Stimulated activated CD4-positive, alpha-beta T cell treated with anti-CD3 and anti-CD28 coated beads, Interleukin-2, amount 100 ng/mL, for 24 hours (primary cell): ENCODE measurements at regions not wholly inside any gene's neighbourhood (a gene's known extent, or its start where the extent isn't known, plus 50 kb on each side); places are given as distances from the start of the nearest gene placed in this dataset.
"Not testable (repeated sequence)": the region's sequence is repeated elsewhere in the genome, so short reads cannot be mapped to it uniquely, and the experiment has no call there.

ENCODE experiments used
- DNase-seq, 2 donors: peaks; one replicate each; pipeline ENCODE4 v3.0.0-alpha.2; 2020

GRCh38 chr1:58941471-58942289 is 157.8 kb upstream of the JUN start:
- DNase-seq = no peak

DNA sequence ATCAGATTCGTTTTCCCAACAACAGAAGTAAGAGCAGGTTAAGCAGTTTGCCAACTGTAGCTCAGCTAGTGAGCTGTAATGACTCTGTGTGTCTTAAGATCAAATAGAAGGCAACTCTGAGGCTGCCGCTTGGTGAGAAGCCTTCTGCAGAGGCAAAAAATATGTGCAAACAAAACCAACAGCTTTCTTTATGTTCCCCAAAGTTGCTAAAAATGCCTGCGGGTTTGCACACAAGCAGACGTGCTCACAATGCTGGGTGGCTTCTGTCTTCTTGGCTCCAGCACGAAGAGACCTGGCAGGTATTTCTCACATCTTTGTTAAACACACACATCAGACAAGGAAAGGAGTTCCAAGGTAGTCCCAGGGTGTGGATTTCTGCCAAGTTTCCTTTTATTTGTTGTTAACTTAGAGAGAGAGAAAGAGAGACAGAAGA is 158.9 kb upstream of the JUN start:
- no peak for DNase-seq

GRCh38 chr1:58943776-58944175 is 159.9 kb upstream of the JUN start:
- no peak for DNase-seq

DNA sequence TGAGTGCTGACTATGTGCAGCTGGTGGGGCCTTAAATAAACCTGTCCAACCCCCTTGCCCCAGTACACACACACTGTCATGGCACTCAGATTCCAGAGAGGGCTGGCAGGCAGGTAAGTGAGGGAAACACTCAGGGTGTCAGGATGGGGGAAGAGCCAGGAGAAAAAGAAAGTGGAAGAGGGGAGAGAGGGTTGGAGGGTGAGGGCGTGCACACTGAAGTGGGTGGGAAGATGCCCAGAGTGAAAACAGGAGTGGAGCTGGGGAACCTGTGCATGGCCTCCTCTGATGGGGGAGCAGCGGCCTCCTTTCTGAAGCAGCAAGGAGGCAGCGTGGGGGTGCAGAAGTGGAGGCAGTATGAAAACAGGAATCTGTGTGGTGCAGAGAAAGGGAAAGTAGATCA is 160.6 kb upstream of the JUN start:
- no peak for DNase-seq

DNA sequence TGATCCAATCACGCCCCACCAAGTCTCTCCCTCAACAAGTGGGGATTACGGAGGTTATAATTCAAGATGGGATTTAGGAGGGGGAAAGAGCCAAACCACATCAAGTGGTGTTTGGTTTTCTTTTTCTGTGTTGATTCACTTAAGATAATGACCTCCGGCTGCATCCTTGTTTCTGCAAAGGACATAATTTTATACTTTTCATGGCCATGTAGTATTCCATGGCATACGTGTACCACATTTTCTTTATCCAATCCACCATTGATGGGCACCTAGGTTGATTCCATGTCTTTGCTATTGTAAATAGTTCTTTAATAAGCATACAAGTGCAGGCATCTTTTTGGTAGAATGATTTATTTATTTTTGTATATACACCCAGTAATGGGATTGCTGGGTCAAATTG is 162.5 kb upstream of the JUN start:
- no peak for DNase-seq

DNA sequence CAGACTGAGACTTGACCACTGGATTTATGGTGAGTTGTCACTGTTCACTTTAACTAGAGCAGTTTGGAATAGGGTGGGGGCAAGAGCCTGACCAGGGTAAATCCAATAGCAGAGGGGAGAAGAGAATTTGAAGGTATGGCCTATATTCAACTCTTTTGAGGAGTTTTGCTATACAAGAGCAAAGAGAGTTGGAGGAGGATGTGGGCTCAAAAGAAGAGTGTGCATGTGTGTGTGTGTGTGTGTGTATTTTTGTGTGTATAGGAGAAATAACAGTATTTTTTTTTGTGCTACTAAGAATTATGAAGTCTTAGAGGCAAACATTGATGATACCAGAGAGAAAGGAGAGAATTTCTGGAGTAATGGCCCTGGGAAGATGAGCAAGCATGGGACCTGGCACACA is 164.8 kb upstream of the JUN start:
- DNase-seq = no peak

DNA sequence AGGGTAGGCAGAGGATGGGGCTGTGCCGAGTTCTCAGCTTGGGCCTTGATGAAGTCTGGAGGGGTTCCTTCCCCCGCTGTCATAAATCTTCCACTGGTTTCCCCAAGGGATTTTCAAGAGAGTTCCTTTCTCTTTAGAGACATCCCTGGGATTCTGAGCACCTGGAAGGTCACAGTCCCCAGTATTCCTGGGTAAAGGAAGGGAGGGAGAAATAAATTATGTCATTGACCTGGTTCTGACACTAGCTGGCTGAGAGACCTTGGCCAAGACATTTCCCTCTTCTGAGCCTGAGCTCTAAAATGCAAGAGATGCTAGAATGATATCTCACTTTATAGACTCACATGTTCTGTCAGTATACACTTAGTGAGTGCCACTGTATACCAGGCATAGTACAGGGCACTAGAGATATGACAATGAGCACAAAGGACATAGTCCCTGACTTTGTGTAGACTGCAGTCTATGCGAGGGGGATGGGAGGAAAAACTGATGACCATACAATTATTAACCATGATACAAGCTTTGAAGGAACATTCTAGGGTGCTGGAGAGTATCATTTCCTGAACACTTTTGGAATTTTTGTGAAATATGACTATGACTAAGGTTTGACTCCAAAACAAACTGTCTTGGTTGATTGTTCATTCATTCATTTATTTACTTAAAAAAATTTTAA is 165.8 kb upstream of the JUN start:
- DNase-seq = no peak

GRCh38 chr1:58950897-58951296 is 167.1 kb upstream of the JUN start:
- DNase-seq = no peak

DNA sequence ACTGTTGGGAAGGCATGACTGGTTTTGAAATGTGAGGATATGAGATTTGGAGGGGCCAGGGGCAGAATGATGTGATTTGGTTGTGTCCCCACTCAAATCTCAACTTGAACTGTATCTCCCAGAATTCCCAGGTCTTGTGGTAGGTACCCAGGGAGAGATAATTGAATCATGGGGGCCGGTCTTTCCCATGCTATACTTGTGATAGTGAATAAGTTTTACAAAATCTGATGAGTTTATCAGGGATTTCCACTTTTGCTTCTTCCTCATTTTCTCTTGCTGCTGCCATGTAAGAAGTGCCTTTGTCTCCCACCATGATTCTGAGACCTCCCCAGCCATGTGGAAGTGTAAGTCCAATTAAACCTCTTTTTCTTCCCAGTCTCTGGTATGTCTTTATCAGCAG is 170.1 kb upstream of the JUN start:
- DNase-seq = not testable (repeated sequence)

DNA sequence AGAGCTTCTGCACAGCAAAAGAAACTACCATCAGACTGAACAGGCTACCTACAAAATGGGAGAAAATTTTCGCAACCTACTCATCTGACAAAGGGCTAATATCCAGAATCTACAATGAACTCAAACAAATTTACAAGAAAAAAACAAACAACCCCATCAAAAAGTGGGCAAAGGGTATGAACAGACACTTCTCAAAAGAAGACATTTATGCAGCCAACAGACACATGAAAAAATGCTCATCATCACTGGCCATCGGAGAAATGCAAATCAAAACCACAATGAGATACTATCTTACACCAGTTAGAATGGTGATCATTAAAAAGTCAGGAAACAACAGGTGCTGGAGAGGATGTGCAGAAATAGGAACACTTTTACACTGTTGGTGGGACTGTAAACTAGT is 179.4 kb upstream of the JUN start:
- DNase-seq = not testable (repeated sequence)

DNA sequence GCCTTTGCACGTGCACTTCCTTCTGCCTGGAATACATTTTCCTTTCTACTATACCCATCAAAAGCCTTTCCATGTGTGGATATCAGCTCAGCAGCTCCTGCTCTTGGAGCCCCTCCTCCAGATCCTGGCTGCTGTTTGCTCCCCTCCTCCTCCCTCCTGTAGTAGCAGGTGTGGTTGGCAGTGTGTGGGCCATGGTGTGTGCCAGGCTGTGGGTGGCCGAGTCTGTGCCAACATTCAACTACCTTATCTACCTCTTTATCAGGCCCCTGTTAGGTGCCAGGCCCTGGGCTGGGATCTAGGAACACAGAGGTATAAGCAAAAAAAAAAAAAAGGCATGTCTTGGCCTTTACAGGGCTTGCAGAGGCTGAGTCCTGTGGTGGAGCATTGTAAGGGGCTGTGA is 180.6 kb upstream of the JUN start:
- no peak for DNase-seq

- no peak for DNase-seq
Measured at GRCh38 chr1:58964880-58965279, 181.0 kb upstream of the JUN start.

GRCh38 chr1:58966103-58966916 is 182.5 kb upstream of the JUN start:
- no peak for DNase-seq

DNA sequence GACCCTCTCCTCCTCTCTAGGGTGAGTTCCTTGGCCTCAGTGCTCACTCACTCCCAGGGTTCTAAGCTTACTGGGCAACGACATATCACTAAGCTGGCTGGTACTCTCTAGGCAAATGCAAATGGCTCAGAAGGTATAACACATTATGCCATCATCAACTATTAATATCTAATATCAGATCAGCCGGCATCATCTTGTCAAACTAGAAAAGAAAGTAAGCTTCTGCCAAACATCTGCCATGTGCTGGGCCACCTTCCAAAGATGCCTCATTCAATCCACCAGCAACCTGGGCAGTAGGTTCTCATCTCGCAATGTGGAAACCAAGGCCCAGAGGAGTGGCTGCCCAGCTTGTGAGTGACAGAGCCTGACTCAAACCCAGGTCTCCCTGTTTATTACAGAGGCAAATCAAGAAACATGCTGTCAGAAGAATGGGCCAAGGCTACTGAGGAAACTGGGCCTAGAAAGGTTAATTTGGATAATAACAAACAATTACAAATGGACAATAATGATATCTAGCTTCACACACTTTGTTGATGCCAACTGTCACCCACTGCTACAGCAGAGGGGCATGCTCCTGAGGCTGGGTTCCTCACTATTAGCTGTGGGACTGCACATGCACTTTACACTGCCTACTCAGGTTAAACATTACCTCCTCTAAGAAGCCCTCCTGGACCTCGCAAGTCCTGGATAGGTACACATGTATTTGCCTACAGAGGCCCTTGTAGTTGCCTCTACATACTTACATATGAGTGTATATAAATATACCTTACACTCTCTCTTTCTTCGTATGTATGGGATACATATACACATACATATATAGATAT is 183.3 kb upstream of the JUN start:
- no peak for DNase-seq

GRCh38 chr1:58968360-58968952 is 184.6 kb upstream of the JUN start:
- no peak for DNase-seq

GRCh38 chr1:58969176-58969575 is 185.3 kb upstream of the JUN start:
- not testable (repeated sequence) for DNase-seq

GRCh38 chr1:58971629-58972140 is 187.8 kb upstream of the JUN start:
- no peak for DNase-seq

DNA sequence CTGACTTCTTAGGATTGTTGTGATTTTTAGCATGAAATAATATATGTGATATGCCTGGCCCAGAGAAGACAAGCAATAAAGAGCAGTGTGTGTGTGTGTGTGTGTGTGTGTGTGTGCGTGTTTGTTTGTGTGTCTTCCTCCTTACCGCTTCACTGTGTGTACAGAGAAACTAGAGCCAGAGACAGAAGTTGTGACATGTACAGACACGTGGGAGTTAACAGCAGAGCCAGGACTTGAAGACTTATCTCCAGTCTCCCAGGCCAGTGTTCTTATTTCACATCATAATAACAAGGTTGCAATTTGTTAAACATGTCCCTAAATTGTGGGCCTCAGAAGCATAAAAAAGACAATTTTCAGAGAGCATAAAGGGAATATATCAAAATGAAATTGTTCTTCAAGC is 192.0 kb upstream of the JUN start:
- no peak for DNase-seq

GRCh38 chr1:58976294-58976693 is 192.4 kb upstream of the JUN start:
- no peak for DNase-seq

DNA sequence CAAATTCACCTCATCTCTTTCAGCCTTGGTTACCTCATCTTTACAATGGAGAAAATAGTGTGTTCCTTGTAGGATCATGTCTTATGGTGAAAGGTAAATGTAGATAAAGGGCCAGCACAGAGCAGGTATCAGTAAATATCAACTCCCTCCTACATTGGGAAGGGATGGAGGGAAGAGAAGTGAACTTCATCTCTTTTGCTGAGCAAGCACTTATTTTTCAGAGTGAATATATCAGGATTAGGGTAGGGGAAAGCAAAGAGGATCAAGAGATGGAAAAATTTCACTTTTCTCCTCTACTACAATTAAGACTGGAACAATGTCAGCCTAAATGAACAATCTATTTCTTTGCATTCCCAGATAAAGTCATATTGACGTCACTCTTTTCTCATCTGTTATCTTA is 193.8 kb upstream of the JUN start:
- no peak for DNase-seq

DNA sequence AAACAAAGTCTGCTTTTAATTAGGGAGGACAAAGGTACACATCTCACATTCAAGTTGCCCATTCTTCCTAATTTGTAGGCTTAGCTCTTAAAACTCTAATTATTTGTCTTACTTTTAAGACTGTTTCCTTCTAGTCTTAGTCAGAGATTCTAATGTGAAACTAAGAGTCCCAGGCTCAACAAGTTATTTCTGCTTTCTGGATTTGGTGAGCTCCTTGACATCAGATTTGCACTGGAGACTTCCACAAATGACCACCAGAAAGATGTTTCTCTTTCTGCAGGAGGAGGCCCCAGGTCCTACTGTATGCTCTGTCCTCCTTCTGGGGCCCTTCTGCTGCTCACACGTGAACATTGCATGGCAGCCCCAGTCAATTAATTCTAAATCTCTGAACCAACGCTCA is 194.2 kb upstream of the JUN start:
- no peak for DNase-seq

DNA sequence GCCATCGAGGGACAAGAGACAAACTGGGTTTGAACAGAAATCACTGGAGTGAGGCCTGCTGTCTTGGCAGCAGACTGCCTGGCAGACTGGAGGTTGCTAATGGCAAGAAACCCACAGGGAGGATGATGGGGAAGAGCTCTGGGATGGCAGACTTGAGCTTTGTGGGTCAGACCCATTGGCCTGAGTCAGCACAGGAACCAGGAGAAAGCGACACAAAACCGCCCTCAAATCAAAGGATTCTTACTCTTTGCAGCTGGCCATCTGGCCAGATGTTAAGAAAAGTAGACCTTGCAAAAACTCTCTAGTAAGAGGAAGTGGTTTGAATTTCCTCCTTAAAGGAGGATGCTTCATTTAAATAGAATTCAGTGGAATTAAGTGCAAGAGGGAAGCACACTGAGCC is 195.2 kb upstream of the JUN start:
- no peak for DNase-seq
